Esophagus squamous epithelium (tissue), 5 donors: ENCODE measurements at regions not wholly inside any gene's neighbourhood (a gene's known extent, or its start where the extent isn't known, plus 50 kb on each side); places are given as distances from the start of the nearest gene placed in this dataset.

ENCODE experiments used
- DNase-seq: peaks from one replicate; lab custom pipeline; 2025; lab: John Stamatoyannopoulos, UW
- H3K27ac ChIP-seq, 4 donors: fragments of 200-600 bp; sonication (generic); one replicate each; pipeline ENCODE4 v1.5.1; 2016 to 2019; ENCODE audit warnings: mild to moderate bottlenecking in 1 of 4
- H3K27me3 ChIP-seq, 4 donors: fragments of 200-600 bp; sonication (generic); 1 replicate in 3 of 4; 2 replicates in 1 of 4; pipeline versions ENCODE4 v1.5.1 to v1.6.0; 2017 to 2021; ENCODE audit warnings: antibody characterized with exemption in 1 of 4
- H3K36me3 ChIP-seq, 3 donors: fragments of 200-600 bp; sonication (generic); one replicate each; pipeline ENCODE4 v1.5.1; 2016 to 2019
- H3K4me1 ChIP-seq, 3 donors: fragments of 200-600 bp; sonication (generic); one replicate each; pipeline ENCODE4 v1.5.1; 2017 to 2019
- H3K4me3 ChIP-seq, 4 donors: fragments of 200-600 bp; sonication (generic); 1 replicate in 3 of 4; 2 replicates in 1 of 4; pipeline ENCODE4 v1.5.1; 2016 to 2019; ENCODE audit warnings: mild to moderate bottlenecking in 2 of 4, moderate library complexity in 1 of 4
- H3K9me3 ChIP-seq, 3 donors: fragments of 200-600 bp; sonication (generic); one replicate each; pipeline ENCODE4 v1.5.1; 2016 to 2019
- POLR2A ChIP-seq, 4 donors: fragments of 450-650 bp; IDR thresholded peaks; one replicate each; pipeline ENCODE4 v1.6.1; 2017; ENCODE audit warnings: antibody characterized with exemption in 4 of 4, mild to moderate bottlenecking in 4 of 4, moderate library complexity in 3 of 4
- WGBS, 2 donors: methylation state at CpG; one replicate each; pipeline ENCODE4 v1.1.5; 2018; 5-methylcytosine and 5-hydroxymethylcytosine counted together
- intact Hi-C: fragments of 100-400 bp; cut with DNase I; formaldehyde crosslinking; loops from one replicate; pipeline ENCODE4 v1.15.0; 2022
- TF ChIP-seq, protein P1 (sequence below), 6 experiments: fragments of 450-650 bp in 4 of 6; fragments of 200-600 bp in 2 of 6; sonication (generic) in 2 of 6; IDR thresholded peaks; one replicate each; pipeline ENCODE4 v1.5.1; 2016 to 2019; ENCODE audit warnings: antibody characterized with exemption in 6 of 6, mild to moderate bottlenecking in 4 of 6, moderate library complexity in 4 of 6
- donor health status: DM: yes; HTN: yes; CAD: no.

DNA sequence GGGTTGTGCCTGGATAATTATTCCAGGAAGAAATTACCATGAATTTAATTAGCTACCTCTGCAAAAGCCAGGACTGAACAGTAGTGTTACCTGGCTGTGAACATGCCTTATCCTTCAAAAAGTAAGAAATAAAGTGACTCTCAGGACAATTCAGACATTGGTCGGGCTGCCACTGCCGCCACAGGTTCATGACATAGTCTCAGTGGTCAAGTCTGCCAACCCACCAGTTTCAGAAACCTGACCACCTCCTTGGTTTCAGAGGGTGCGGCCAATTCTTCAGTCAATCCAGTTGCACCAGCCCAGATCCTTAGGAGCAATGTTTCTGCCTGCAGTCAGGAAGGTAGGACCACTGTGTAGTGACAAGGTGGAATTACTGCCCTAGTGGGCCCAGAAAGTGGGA lies 593.1 kb upstream of the DAB2 start:
- DNase-seq = no peak
- H3K36me3 ChIP-seq = no peaks in the 10 kb centered on the region
- WGBS, 2 donors = 88 to 100% methylated on average over 1 to 3 of the region's 3 CpGs
- H3K27ac ChIP-seq = no peak overlapping the region
- no peaks in the 10 kb centered on the region for H3K4me1 ChIP-seq
- intact Hi-C loops = no loop called here
- no peak for TF ChIP-seq POLR2A (IDR thresholded peaks at IDR 0.05)
- TF ChIP-seq, protein P1, sequence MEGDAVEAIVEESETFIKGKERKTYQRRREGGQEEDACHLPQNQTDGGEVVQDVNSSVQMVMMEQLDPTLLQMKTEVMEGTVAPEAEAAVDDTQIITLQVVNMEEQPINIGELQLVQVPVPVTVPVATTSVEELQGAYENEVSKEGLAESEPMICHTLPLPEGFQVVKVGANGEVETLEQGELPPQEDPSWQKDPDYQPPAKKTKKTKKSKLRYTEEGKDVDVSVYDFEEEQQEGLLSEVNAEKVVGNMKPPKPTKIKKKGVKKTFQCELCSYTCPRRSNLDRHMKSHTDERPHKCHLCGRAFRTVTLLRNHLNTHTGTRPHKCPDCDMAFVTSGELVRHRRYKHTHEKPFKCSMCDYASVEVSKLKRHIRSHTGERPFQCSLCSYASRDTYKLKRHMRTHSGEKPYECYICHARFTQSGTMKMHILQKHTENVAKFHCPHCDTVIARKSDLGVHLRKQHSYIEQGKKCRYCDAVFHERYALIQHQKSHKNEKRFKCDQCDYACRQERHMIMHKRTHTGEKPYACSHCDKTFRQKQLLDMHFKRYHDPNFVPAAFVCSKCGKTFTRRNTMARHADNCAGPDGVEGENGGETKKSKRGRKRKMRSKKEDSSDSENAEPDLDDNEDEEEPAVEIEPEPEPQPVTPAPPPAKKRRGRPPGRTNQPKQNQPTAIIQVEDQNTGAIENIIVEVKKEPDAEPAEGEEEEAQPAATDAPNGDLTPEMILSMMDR (IDR thresholded peaks at IDR 0.05) = no peak
- H3K9me3 ChIP-seq = no peaks in the 10 kb centered on the region
- no peak overlapping the region for H3K4me3 ChIP-seq
- no peaks in the 10 kb centered on the region for H3K27me3 ChIP-seq

DNA sequence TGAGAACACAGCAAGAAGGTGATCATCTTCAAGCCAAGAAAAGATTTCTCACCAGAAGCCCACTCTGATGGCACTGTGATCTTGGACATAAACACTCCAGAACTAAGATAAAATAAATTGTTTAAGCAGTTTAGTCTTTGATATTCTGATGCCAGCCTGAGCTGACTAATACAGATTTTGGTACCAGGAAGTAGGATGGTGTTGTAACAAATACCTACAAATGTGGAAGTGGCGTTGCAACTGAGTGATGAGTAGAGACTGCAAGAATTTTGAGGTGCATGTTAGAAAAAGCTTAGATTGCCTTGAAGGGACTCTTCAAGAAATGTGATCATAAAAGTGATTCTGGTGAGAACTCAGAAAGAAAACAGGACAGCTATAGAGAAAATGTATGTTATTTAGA lies 592.4 kb upstream of the DAB2 start:
- no peak overlapping the region for H3K27ac ChIP-seq
- intact Hi-C loops = no loop called here
- no peaks in the 10 kb centered on the region for H3K9me3 ChIP-seq
- no peaks in the 10 kb centered on the region for H3K36me3 ChIP-seq
- TF ChIP-seq, protein P1 (IDR thresholded peaks at IDR 0.05) = no peak
- TF ChIP-seq POLR2A (IDR thresholded peaks at IDR 0.05) = no peak
- no peak for DNase-seq
- 31 to 47% methylated on average over 1 of the region's 1 CpG for WGBS, 2 donors
- no peaks in the 10 kb centered on the region for H3K27me3 ChIP-seq
- no peak overlapping the region for H3K4me3 ChIP-seq
- no peaks in the 10 kb centered on the region for H3K4me1 ChIP-seq

DNA sequence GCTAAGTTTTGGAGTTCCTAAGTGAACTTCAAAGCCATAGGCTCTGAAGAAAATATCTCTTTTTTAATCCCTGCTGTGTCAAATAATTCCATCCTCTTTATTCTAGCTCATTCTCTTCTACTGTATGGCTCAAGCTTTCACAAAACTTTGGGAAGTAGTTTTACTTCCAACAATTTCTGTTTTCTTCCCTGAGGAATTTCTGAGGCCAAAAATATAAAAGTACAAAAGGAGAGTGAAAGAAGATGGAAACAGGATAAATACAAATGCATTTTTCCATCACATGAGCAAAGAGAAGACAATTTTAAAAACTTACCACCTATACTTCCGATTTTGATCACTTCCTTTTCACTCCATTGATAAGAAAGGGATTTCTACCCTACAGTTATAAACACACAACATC lies 585.7 kb upstream of the DAB2 start:
- Histone ChIP-seq H3K36me3 (no peaks in the 10 kb centered on the region), H3K27me3 (no peaks in the 10 kb centered on the region), H3K4me1 (no peaks in the 10 kb centered on the region), H3K9me3 (peaks cover 0 to 2% (median 0%) of the 10 kb centered on the region in 3 donors), H3K4me3 (no peak overlapping the region), H3K27ac (no peak overlapping the region)
- intact Hi-C loops = no loop called here
- 0 to 67% methylated on average over 1 of the region's 1 CpG for WGBS, 2 donors
- DNase-seq = no peak
- TF ChIP-seq POLR2A (IDR thresholded peaks at IDR 0.05) = no peak
- TF ChIP-seq, protein P1 (IDR thresholded peaks at IDR 0.05) = no peak

DNA sequence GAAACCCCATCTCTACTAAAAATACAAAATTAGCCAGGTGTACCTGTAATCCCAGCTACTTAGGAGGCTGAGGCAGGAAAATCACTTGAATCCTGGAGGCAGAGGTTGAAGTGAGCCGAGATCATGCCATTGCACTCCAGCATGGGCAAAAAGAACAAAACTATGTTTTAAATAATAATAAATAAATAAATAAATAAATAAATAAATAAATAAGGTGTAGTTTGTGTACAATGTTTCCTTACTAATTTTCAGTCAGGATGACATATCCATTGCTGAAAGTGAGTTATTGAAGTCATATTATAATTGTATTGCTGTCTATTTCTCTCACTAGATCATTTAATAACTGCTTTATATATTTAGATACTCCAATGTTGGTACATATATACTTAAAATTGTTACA lies 581.5 kb upstream of the DAB2 start:
- intact Hi-C loops = no loop called here
- no peak for DNase-seq
- WGBS, 2 donors = 80 to 100% methylated on average over 1 of the region's 1 CpG
- no peak overlapping the region for H3K4me3 ChIP-seq
- H3K27ac ChIP-seq = no peak overlapping the region
- H3K4me1 ChIP-seq = no peaks in the 10 kb centered on the region
- H3K9me3 ChIP-seq = peaks cover 0 to 2% (median 0%) of the 10 kb centered on the region in 3 donors
- no peaks in the 10 kb centered on the region for H3K36me3 ChIP-seq
- no peaks in the 10 kb centered on the region for H3K27me3 ChIP-seq
- TF ChIP-seq, protein P1 (IDR thresholded peaks at IDR 0.05) = no peak
- no peak for TF ChIP-seq POLR2A (IDR thresholded peaks at IDR 0.05)

DNA sequence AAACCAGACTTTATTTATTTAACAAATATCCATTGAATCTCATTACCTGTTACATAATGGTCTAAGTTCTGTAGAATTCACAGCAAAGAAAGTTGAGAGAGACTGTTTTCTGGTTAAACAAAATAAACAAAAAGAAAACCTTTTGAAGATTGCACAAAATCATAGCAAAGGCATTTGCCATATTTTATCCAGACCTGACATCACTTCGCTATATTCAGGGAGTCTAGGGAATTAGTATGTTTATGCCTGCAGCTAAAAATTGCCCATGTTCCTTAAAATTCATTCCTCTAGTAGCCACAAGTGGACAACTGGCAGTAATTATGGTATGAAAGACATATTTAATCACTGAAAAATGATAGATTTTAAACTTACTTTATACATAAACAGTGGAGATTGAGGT lies 577.0 kb upstream of the DAB2 start:
- intact Hi-C loops = no loop called here
- no peaks in the 10 kb centered on the region for H3K27me3 ChIP-seq
- no peak overlapping the region for H3K27ac ChIP-seq
- DNase-seq = no peak
- H3K36me3 ChIP-seq = no peaks in the 10 kb centered on the region
- H3K9me3 ChIP-seq = no peaks in the 10 kb centered on the region
- no peak overlapping the region for H3K4me3 ChIP-seq
- WGBS, 2 donors = 65 to 89% methylated on average over 1 of the region's 1 CpG
- no peaks in the 10 kb centered on the region for H3K4me1 ChIP-seq
- no peak for TF ChIP-seq POLR2A (IDR thresholded peaks at IDR 0.05)
- TF ChIP-seq, protein P1 (IDR thresholded peaks at IDR 0.05) = no peak
